H9 (cell line): ENCODE measurements at regions not wholly inside any gene's neighbourhood (a gene's known extent, or its start where the extent isn't known, plus 50 kb on each side); places are given as distances from the start of the nearest gene placed in this dataset.

Experiments
- DNase-seq: peaks from one replicate; pipeline ENCODE4 v3.0.0-alpha.2; 2017
- H2AFZ ChIP-seq: one replicate; pipeline ENCODE4 v1.6.1; 2013; ENCODE audit warnings: mild to moderate bottlenecking, low read length, control low read depth, moderate library complexity
- H2AK5ac ChIP-seq: 2 replicates; pipeline ENCODE4 v1.6.1; 2013; ENCODE audit warnings: low read length, control low read depth, mixed read lengths; ENCODE audit not compliant: insufficient read length
- H2BK120ac ChIP-seq: one replicate; pipeline ENCODE4 v1.6.1; 2013; ENCODE audit warnings: low read depth, mild to moderate bottlenecking, low read length, control low read depth, inconsistent platforms; ENCODE audit not compliant: poor library complexity, severe bottlenecking
- H2BK12ac ChIP-seq: 2 replicates; pipeline ENCODE4 v1.6.1; 2013; ENCODE audit warnings: low read length, control low read depth, mixed read lengths, low read depth; ENCODE audit not compliant: insufficient read length
- H2BK15ac ChIP-seq: 2 replicates; pipeline ENCODE4 v1.6.1; 2013; ENCODE audit warnings: low read depth, low read length, control low read depth
- H2BK20ac ChIP-seq: one replicate; pipeline ENCODE4 v1.6.1; 2013; ENCODE audit warnings: low read depth, mild to moderate bottlenecking, low read length, control low read depth, inconsistent platforms; ENCODE audit not compliant: poor library complexity, severe bottlenecking
- H2BK5ac ChIP-seq: 2 replicates; pipeline ENCODE4 v1.6.1; 2013; ENCODE audit warnings: low read length, control low read depth, mixed read lengths; ENCODE audit not compliant: insufficient read length
- H3K14ac ChIP-seq: 2 replicates; pipeline ENCODE4 v1.6.1; 2013; ENCODE audit warnings: low read length, control low read depth; ENCODE audit not compliant: insufficient read depth
- H3K18ac ChIP-seq: 2 replicates; pipeline ENCODE4 v1.6.1; 2013; ENCODE audit warnings: low read depth, mild to moderate bottlenecking, mixed read lengths, low read length, control low read depth; ENCODE audit not compliant: insufficient read length
- H3K23ac ChIP-seq: 2 replicates; pipeline ENCODE4 v1.6.1; 2013; ENCODE audit warnings: low read length, control low read depth, mixed read lengths, low read depth; ENCODE audit not compliant: insufficient read length
- H3K23me2 ChIP-seq: 2 replicates; pipeline ENCODE4 v1.6.1; 2013; ENCODE audit warnings: low read depth, mild to moderate bottlenecking, mixed read lengths, low read length, control low read depth; ENCODE audit not compliant: insufficient read length, poor library complexity, severe bottlenecking
- H3K27ac ChIP-seq: 2 replicates; pipeline ENCODE4 v1.5.1; 2013; ENCODE audit warnings: low read length, control low read depth, mixed read lengths, low read depth; ENCODE audit not compliant: insufficient read length
- H3K27me3 ChIP-seq: 2 replicates; pipeline ENCODE4 v1.6.1; 2013; ENCODE audit warnings: low read length, control low read depth, inconsistent platforms; ENCODE audit not compliant: insufficient read depth
- H3K4ac ChIP-seq: 2 replicates; pipeline ENCODE4 v1.6.1; 2013; ENCODE audit warnings: low read depth, mild to moderate bottlenecking, control low read depth, inconsistent platforms, low read length, moderate library complexity
- H3K4me1 ChIP-seq: 2 replicates; pipeline ENCODE4 v1.6.1; 2013; ENCODE audit warnings: low read length, control low read depth, inconsistent platforms; ENCODE audit not compliant: insufficient read depth
- H3K4me2 ChIP-seq: 2 replicates; pipeline ENCODE4 v1.6.1; 2013; ENCODE audit warnings: low read length, control low read depth, mixed read lengths; ENCODE audit not compliant: insufficient read length, insufficient read depth
- H3K56ac ChIP-seq: 2 replicates; pipeline ENCODE4 v1.6.1; 2013; ENCODE audit warnings: low read depth, mild to moderate bottlenecking, mixed read lengths, low read length, control low read depth; ENCODE audit not compliant: insufficient read length
- H3K79me1 ChIP-seq: 2 replicates; pipeline ENCODE4 v1.6.1; 2013; ENCODE audit warnings: low read depth, mild to moderate bottlenecking, moderate library complexity, low read length, control low read depth, inconsistent platforms; ENCODE audit not compliant: insufficient read depth, poor library complexity, severe bottlenecking
- H3K79me2 ChIP-seq: 2 replicates; pipeline ENCODE4 v1.6.1; 2013; ENCODE audit warnings: low read length, control low read depth, inconsistent platforms; ENCODE audit not compliant: insufficient read depth
- H3K9ac ChIP-seq: 2 replicates; pipeline ENCODE4 v1.6.1; 2013; ENCODE audit warnings: low read length, control low read depth, mixed read lengths; ENCODE audit not compliant: insufficient read length; ENCODE audit errors: extremely low read depth
- H3K9me3 ChIP-seq: one replicate; pipeline ENCODE4 v1.6.1; 2013; ENCODE audit warnings: low read depth, low read length, inconsistent platforms; ENCODE audit not compliant: control insufficient read depth
- H3T11ph ChIP-seq: one replicate; pipeline ENCODE4 v1.6.1; 2013; ENCODE audit warnings: mild to moderate bottlenecking, low read length, control low read depth, inconsistent platforms
- H4K20me1 ChIP-seq: one replicate; pipeline ENCODE4 v1.6.1; 2013; ENCODE audit not compliant: control insufficient read depth, insufficient read length, insufficient read depth
- H4K5ac ChIP-seq: 2 replicates; pipeline ENCODE4 v1.6.1; 2013; ENCODE audit warnings: low read depth, mild to moderate bottlenecking, mixed read lengths, low read length, control low read depth; ENCODE audit not compliant: insufficient read length
- H4K8ac ChIP-seq: replicated peaks from 2 replicates; pipeline ENCODE4 v1.6.1; 2013; ENCODE audit warnings: low read length, control low read depth, mixed read lengths, low read depth; ENCODE audit not compliant: insufficient read length
- H4K91ac ChIP-seq: 2 replicates; pipeline ENCODE4 v1.6.1; 2013; ENCODE audit warnings: low read depth, mild to moderate bottlenecking, moderate library complexity, mixed read lengths, low read length, control low read depth; ENCODE audit not compliant: insufficient read length
- H3K27ac Mint-ChIP-seq, 3 experiments: 2 replicates in 2 of 3; 3 replicates in 1 of 3; pipeline ENCODE4 v1.8.0; 2020 to 2021; ENCODE audit warnings: mixed read lengths in 3 of 3, mild to moderate bottlenecking in 1 of 3, moderate library complexity in 1 of 3
- H3K27me3 Mint-ChIP-seq: 2 replicates; pipeline ENCODE4 v1.8.0; 2021; ENCODE audit warnings: low read depth, mild to moderate bottlenecking, moderate library complexity, mixed read lengths
- H3K36me3 Mint-ChIP-seq, 3 experiments: 2 replicates in 2 of 3; 3 replicates in 1 of 3; pipeline ENCODE4 v1.8.0; 2020 to 2021; ENCODE audit warnings: low read depth in 3 of 3, mixed read lengths in 3 of 3; ENCODE audit not compliant: insufficient read depth in 1 of 3
- H3K4me1 Mint-ChIP-seq, 2 experiments: 2 replicates each; pipeline ENCODE4 v1.8.0; 2020; ENCODE audit warnings: mixed read lengths in 2 of 2
- H3K4me3 Mint-ChIP-seq, 2 experiments: 2 replicates in 1 of 2; 3 replicates in 1 of 2; pipeline ENCODE4 v1.8.0; 2020 to 2021; ENCODE audit warnings: mild to moderate bottlenecking in 2 of 2, mixed read lengths in 2 of 2, moderate library complexity in 1 of 2
- H3K9me3 Mint-ChIP-seq, 2 experiments: 2 replicates in 1 of 2; 3 replicates in 1 of 2; pipeline ENCODE4 v1.8.0; 2020; ENCODE audit warnings: mild to moderate bottlenecking in 2 of 2, mixed read lengths in 2 of 2, moderate library complexity in 1 of 2
- WGBS: extraction: QIAGEN DNeasy Blood & Tissue Kit; methylation state at CpG from one replicate; pipeline ENCODE4 v1.1.7; 2013; ENCODE audit warnings: missing lambda C conversion rate, low lambda C conversion rate, mixed read lengths; ENCODE audit not compliant: insufficient read length; ENCODE audit errors: extremely low coverage; 5-methylcytosine and 5-hydroxymethylcytosine counted together
- TF ChIP-seq, protein P1 (sequence below): fragments of 200-600 bp; sonication (generic); conservative IDR thresholded peaks from 3 replicates; pipeline ENCODE4 v1.8.0; 2021; ENCODE audit warnings: antibody characterized with exemption, mild to moderate bottlenecking

DNA sequence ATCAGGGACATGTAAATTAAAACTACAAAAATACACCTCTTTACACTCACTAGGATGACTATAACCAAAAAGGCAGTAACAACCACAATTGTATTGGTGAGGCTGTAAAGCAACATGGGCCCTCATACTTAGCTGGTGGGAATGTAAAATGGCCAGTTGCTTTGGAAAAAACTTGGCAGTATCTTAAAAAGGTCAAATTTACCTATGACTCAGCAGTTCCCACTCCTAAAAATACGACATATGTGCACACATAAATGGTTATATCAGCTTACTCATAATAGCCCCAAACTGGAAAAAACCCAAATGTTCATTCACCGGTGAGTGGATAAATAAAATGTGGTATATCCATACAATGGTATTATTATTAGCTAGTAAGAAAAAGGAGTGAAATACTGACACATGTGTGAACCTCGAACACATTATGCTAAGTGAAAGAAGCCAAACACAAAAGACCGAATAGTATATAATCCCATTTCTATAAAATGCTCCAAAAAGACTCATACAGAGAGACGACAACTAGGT lies 391.4 kb downstream of the NPIPA8 start:
- Histone ChIP-seq H4K20me1 (no peaks in the 10 kb centered on the region), H2BK20ac (no peak overlapping the region), H2AK5ac (no peak overlapping the region), H3K9ac (no peak overlapping the region), H3K23ac (no peak overlapping the region), H3T11ph (no peak overlapping the region), H2AFZ (no peak overlapping the region), H3K4me1 (no peaks in the 10 kb centered on the region), H2BK5ac (no peak overlapping the region), H4K91ac (no peak overlapping the region), H3K56ac (no peak overlapping the region), H3K23me2 (no peaks in the 10 kb centered on the region), H3K79me2 (no peaks in the 10 kb centered on the region), H3K18ac (no peak overlapping the region), H3K4ac (no peak overlapping the region), H2BK12ac (no peak overlapping the region), H3K9me3 (no peaks in the 10 kb centered on the region), H3K4me2 (no peak overlapping the region), H2BK120ac (no peak overlapping the region), H4K8ac (no peak overlapping the region), H3K14ac (no peak overlapping the region), H3K27me3 (no peaks in the 10 kb centered on the region), H3K27ac (no peak overlapping the region), H4K5ac (no peak overlapping the region), H3K79me1 (no peaks in the 10 kb centered on the region), H2BK15ac (no peak overlapping the region)
- H3K27me3 Mint-ChIP-seq: no peaks in the 10 kb centered on the region
- no peak overlapping the region for H3K4me3 Mint-ChIP-seq
- peaks cover 21 to 30% of the 10 kb centered on the region in 2 experiments for H3K4me1 Mint-ChIP-seq
- H3K27ac Mint-ChIP-seq: no peak overlapping the region
- WGBS: no CpG with 5 or more reads among the region's 5 CpGs
- TF ChIP-seq, protein P1, sequence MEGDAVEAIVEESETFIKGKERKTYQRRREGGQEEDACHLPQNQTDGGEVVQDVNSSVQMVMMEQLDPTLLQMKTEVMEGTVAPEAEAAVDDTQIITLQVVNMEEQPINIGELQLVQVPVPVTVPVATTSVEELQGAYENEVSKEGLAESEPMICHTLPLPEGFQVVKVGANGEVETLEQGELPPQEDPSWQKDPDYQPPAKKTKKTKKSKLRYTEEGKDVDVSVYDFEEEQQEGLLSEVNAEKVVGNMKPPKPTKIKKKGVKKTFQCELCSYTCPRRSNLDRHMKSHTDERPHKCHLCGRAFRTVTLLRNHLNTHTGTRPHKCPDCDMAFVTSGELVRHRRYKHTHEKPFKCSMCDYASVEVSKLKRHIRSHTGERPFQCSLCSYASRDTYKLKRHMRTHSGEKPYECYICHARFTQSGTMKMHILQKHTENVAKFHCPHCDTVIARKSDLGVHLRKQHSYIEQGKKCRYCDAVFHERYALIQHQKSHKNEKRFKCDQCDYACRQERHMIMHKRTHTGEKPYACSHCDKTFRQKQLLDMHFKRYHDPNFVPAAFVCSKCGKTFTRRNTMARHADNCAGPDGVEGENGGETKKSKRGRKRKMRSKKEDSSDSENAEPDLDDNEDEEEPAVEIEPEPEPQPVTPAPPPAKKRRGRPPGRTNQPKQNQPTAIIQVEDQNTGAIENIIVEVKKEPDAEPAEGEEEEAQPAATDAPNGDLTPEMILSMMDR: no peak
- DNase-seq: no peak
- peaks cover 0 to 7% (median 2%) of the 10 kb centered on the region in 3 experiments; a peak in 2 of 7 replicates for H3K36me3 Mint-ChIP-seq
- peaks cover 4 to 8% of the 10 kb centered on the region in 2 experiments; a peak in 4 of 5 replicates for H3K9me3 Mint-ChIP-seq
